ENCODE measurements at regions not wholly inside any gene's neighbourhood (a gene's known extent, or its start where the extent isn't known, plus 50 kb on each side); places are given as distances from the start of the nearest gene placed in this dataset.

- DNase-seq (ENCODE audit: low read depth in 2 of 2), result peak; percentile 30 to 90
- no peak overlapping the region for H3K4me3 ChIP-seq (replicated peaks in 1 of 2; ENCODE audit: low read depth in 2 of 2, low read length in 2 of 2)
- TF ChIP-seq, protein P1, sequence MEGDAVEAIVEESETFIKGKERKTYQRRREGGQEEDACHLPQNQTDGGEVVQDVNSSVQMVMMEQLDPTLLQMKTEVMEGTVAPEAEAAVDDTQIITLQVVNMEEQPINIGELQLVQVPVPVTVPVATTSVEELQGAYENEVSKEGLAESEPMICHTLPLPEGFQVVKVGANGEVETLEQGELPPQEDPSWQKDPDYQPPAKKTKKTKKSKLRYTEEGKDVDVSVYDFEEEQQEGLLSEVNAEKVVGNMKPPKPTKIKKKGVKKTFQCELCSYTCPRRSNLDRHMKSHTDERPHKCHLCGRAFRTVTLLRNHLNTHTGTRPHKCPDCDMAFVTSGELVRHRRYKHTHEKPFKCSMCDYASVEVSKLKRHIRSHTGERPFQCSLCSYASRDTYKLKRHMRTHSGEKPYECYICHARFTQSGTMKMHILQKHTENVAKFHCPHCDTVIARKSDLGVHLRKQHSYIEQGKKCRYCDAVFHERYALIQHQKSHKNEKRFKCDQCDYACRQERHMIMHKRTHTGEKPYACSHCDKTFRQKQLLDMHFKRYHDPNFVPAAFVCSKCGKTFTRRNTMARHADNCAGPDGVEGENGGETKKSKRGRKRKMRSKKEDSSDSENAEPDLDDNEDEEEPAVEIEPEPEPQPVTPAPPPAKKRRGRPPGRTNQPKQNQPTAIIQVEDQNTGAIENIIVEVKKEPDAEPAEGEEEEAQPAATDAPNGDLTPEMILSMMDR (IDR thresholded peaks at IDR 0.05; ENCODE audit: low read depth, low read length), result no peak
Observed at GRCh38 chr13:26965952-26966700, 205.5 kb downstream of the USP12 start.

- H3K4me3 ChIP-seq (replicated peaks in 1 of 2; ENCODE audit: low read depth in 2 of 2, low read length in 2 of 2), result no peak overlapping the region
- peak; percentile 49 to 55 for DNase-seq (ENCODE audit: low read depth in 2 of 2)
- TF ChIP-seq, protein P1 (IDR thresholded peaks at IDR 0.05; ENCODE audit: low read depth, low read length), result no peak
Observed at GRCh38 chr13:26964278-26965250, 204.0 kb upstream of the GPR12 start.

DNA sequence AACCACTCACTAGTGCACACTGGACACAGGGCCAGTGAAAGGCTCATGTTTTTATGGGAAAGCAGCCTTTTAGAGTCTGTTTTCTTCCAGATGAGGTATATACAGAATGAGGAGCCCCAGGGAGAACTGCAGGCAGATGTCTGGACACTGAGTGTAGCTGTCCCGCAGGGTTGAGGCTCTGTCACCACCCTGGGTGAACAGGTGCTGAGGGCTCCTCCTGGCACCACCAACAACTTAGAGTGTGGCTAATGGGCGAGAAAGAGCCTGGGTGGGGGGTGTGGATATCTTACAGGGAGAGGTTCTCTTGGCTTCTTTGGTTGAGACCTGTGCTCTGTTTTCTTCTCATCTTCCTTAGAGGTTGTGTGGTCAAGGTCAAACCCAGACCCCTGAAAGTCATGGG is 202.1 kb upstream of the GPR12 start:
- TF ChIP-seq, protein P1 (IDR thresholded peaks at IDR 0.05; ENCODE audit: low read depth, low read length), result no peak
- H3K4me3 ChIP-seq (replicated peaks in 1 of 2; ENCODE audit: low read depth in 2 of 2, low read length in 2 of 2), result no peak overlapping the region
- no peak for DNase-seq (ENCODE audit: low read depth in 2 of 2)

- H3K4me3 ChIP-seq (replicated peaks in 1 of 2; ENCODE audit: low read depth in 2 of 2, low read length in 2 of 2), result no peak overlapping the region
- TF ChIP-seq, protein P1 (IDR thresholded peaks at IDR 0.05; ENCODE audit: low read depth, low read length), result no peak
- no peak for DNase-seq (ENCODE audit: low read depth in 2 of 2)
Observed at GRCh38 chr13:26961890-26962615, 201.5 kb upstream of the GPR12 start.

GRCh38 chr13:26957182-26957581 is 196.6 kb upstream of the GPR12 start:
- TF ChIP-seq, protein P1 (IDR thresholded peaks at IDR 0.05; ENCODE audit: low read depth, low read length), result no peak
- no peak for DNase-seq (ENCODE audit: low read depth in 2 of 2)
- no peak overlapping the region for H3K4me3 ChIP-seq (replicated peaks in 1 of 2; ENCODE audit: low read depth in 2 of 2, low read length in 2 of 2)

DNA sequence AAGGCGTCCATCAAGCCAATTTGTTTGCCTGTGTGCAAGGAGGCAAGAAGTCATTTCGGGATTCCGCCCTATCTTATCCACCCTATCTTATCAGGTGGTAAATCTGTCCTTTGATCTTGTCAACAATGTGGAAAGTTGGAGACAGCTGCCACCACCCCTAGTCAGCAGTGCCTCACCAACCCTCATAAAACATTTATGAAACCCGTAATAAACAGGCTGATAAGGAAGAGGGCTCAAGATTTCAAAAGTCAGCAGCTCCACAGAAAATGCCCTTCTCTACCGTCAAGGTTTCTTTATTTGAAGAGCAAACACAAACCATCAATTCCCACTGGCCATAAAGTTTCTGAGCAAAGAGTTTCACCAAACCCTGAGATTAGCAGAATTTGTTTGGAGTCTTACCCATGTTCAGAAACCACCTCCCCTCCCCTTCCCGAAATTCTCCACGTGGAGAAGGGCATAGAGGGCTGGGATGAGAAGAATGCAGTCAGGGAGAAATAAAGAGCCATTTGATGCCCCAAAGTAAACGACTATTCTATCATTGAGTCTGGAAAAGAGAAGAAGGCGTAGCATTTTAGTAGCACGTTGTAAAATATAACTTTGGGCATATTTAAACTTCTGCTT is 196.0 kb upstream of the GPR12 start:
- H3K4me3 ChIP-seq (replicated peaks in 1 of 2; ENCODE audit: low read depth in 2 of 2, low read length in 2 of 2), result no peak overlapping the region
- TF ChIP-seq, protein P1 (IDR thresholded peaks at IDR 0.05; ENCODE audit: low read depth, low read length), result no peak
- DNase-seq (ENCODE audit: low read depth in 2 of 2), result no peak
